Upper lobe of left lung (tissue), 4 donors: ENCODE measurements at regions not wholly inside any gene's neighbourhood (a gene's known extent, or its start where the extent isn't known, plus 50 kb on each side); places are given as distances from the start of the nearest gene placed in this dataset.

Experiments used
- CTCF ChIP-seq, 6 experiments: fragments of 450-650 bp in 4 of 6; fragments of 200-600 bp in 2 of 6; sonication (generic) in 2 of 6; IDR thresholded peaks; one replicate each; pipeline ENCODE4 v1.5.1; 2016 to 2019; ENCODE audit warnings: antibody characterized with exemption in 6 of 6
- EP300 ChIP-seq, 4 donors: sonication (generic); formaldehyde crosslinking; IDR thresholded peaks; one replicate each; pipeline ENCODE4 v1.5.1; 2017; ENCODE audit warnings: antibody characterized with exemption in 4 of 4, control low read depth in 2 of 4
- POLR2A ChIP-seq, 4 donors: fragments of 450-650 bp; IDR thresholded peaks; one replicate each; pipeline ENCODE4 v1.5.1; 2016 to 2017; ENCODE audit warnings: antibody characterized with exemption in 4 of 4, mild to moderate bottlenecking in 2 of 4
- POLR2AphosphoS5 ChIP-seq, 2 donors: sonication (generic); formaldehyde crosslinking; IDR thresholded peaks; one replicate each; pipeline ENCODE4 v1.5.1; 2017; ENCODE audit warnings: antibody characterized with exemption in 2 of 2

DNA sequence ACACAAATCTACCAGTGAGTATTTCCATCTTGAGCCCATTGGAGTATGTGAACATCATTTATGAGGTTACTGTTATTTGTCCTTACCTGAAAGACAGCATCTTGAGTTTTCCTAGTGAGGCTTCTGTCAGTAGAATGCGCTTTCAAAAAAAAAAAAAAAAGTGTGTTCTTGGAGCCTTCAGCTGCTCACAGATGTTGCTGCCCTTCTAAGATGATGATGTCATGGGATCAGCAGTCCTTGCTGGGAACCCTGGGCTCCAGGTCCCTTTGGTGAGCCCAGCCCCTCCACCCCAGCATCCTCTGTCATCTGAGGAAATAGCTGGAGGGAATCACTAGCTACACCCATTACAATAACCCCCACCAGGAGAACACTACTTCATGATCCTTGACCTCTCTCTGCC, 83.3 kb downstream of the ATPSCKMT start:
- TF ChIP-seq CTCF (IDR thresholded peaks at IDR 0.05) (no peak), EP300 (IDR thresholded peaks at IDR 0.05) (no peak), POLR2AphosphoS5 (IDR thresholded peaks at IDR 0.05) (no peak), POLR2A (IDR thresholded peaks at IDR 0.05) (no peak)
